Esophagus muscularis mucosa (tissue), 4 donors: ENCODE measurements at regions not wholly inside any gene's neighbourhood (a gene's known extent, or its start where the extent isn't known, plus 50 kb on each side); places are given as distances from the start of the nearest gene placed in this dataset.
A peak's percentile ranks its signal among the peaks of the same experiment; 100 is the strongest.

ENCODE experiments used
- DNase-seq: peaks from one replicate; pipeline ENCODE4 v3.0.0-alpha.2; 2017; ENCODE audit errors: extremely low spot score
- H3K27ac ChIP-seq, 4 donors: fragments of 200-600 bp; sonication (generic); replicated peaks in 1 of 4; 1 replicate in 3 of 4; 2 replicates in 1 of 4; pipeline ENCODE4 v1.5.1; 2016 to 2019; ENCODE audit warnings: mild to moderate bottlenecking in 1 of 4
- H3K27me3 ChIP-seq, 4 donors: fragments of 200-600 bp; sonication (generic); one replicate each; pipeline versions ENCODE4 v1.5.1 to v1.6.0; 2016 to 2019
- H3K36me3 ChIP-seq, 4 donors: fragments of 200-600 bp; sonication (generic); one replicate each; pipeline ENCODE4 v1.5.1; 2016 to 2019
- H3K4me1 ChIP-seq, 4 donors: fragments of 200-600 bp; sonication (generic); one replicate each; pipeline ENCODE4 v1.5.1; 2016 to 2019
- H3K4me3 ChIP-seq, 4 donors: fragments of 200-600 bp; sonication (generic); 1 replicate in 2 of 4; 2 replicates in 2 of 4; pipeline ENCODE4 v1.5.1; 2016 to 2019; ENCODE audit warnings: mild to moderate bottlenecking in 4 of 4, moderate library complexity in 1 of 4
- H3K9me3 ChIP-seq, 4 donors: fragments of 200-600 bp; sonication (generic); 1 replicate in 3 of 4; 2 replicates in 1 of 4; pipeline ENCODE4 v1.5.1; 2016 to 2019
- EP300 ChIP-seq: sonication (generic); formaldehyde crosslinking; IDR thresholded peaks from one replicate; pipeline ENCODE4 v1.6.1; 2017; ENCODE audit warnings: antibody characterized with exemption
- POLR2A ChIP-seq: fragments of 450-650 bp; IDR thresholded peaks from one replicate; pipeline ENCODE4 v1.6.1; 2017; ENCODE audit warnings: antibody characterized with exemption, moderate library complexity, mild to moderate bottlenecking, low read depth
- POLR2AphosphoS5 ChIP-seq, 2 donors: sonication (generic); formaldehyde crosslinking; IDR thresholded peaks; one replicate each; pipeline ENCODE4 v1.6.1; 2017; ENCODE audit warnings: antibody characterized with exemption in 2 of 2
- WGBS: methylation state at CpG from one replicate; pipeline ENCODE4 v1.1.5; 2018; 5-methylcytosine and 5-hydroxymethylcytosine counted together
- intact Hi-C: fragments of 100-400 bp; cut with DNase I; formaldehyde crosslinking; loops from one replicate; pipeline ENCODE4 v1.15.1; 2023
- TF ChIP-seq, protein P1 (sequence below), 3 experiments: fragments of 200-600 bp in 2 of 3; fragments of 450-650 bp in 1 of 3; sonication (generic) in 2 of 3; IDR thresholded peaks; one replicate each; pipeline ENCODE4 v1.5.1; 2017 to 2019; ENCODE audit warnings: antibody characterized with exemption in 3 of 3, mild to moderate bottlenecking in 2 of 3, moderate library complexity in 1 of 3

DNA sequence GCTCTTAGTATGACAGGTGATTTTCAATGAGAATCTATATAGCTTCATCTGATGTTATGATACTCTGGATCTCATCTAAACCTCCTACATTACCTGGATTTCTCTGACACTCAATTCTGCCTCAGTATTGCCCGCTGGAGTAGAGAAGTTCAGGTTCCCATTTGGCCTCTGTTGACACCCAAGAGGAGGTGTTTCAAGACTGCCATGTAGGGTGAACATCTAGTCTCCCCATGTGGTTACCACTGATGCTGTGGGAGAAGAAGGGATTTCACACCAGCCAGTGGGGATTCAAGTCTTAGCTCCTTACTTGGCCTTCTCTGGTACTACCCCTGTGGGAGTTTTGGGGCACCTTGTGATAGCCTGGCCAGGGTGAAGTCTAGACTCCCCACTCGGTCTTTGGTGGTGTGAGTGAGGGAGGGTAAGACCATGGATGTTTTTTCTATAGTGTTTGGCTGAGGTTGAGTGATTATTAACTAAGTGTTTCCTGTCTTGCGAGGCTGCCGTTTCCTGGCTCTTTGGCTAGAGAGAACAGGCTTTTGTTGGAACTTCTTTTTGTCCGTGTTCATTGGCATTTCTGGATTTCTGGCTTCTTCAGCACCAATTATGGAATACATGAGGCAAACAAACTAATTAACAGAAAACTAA is 90.7 kb downstream of the RHOU start:
- Histone ChIP-seq H3K27me3 (no peaks in the 10 kb centered on the region), H3K36me3 (no peaks in the 10 kb centered on the region), H3K4me1 (peaks cover 6 to 15% (median 11%) of the 10 kb centered on the region in 4 donors), H3K9me3 (no peaks in the 10 kb centered on the region), H3K4me3 (no peak overlapping the region), H3K27ac (no peak overlapping the region)
- intact Hi-C loops, result no loop called here
- WGBS, result 69% methylated on average over 5 of the region's 5 CpGs
- no peak for TF ChIP-seq POLR2AphosphoS5 (IDR thresholded peaks at IDR 0.05)
- TF ChIP-seq, protein P1, sequence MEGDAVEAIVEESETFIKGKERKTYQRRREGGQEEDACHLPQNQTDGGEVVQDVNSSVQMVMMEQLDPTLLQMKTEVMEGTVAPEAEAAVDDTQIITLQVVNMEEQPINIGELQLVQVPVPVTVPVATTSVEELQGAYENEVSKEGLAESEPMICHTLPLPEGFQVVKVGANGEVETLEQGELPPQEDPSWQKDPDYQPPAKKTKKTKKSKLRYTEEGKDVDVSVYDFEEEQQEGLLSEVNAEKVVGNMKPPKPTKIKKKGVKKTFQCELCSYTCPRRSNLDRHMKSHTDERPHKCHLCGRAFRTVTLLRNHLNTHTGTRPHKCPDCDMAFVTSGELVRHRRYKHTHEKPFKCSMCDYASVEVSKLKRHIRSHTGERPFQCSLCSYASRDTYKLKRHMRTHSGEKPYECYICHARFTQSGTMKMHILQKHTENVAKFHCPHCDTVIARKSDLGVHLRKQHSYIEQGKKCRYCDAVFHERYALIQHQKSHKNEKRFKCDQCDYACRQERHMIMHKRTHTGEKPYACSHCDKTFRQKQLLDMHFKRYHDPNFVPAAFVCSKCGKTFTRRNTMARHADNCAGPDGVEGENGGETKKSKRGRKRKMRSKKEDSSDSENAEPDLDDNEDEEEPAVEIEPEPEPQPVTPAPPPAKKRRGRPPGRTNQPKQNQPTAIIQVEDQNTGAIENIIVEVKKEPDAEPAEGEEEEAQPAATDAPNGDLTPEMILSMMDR (IDR thresholded peaks at IDR 0.05), result no peak
- TF ChIP-seq EP300, result no peak
- TF ChIP-seq POLR2A, result no peak
- no peak for DNase-seq

DNA sequence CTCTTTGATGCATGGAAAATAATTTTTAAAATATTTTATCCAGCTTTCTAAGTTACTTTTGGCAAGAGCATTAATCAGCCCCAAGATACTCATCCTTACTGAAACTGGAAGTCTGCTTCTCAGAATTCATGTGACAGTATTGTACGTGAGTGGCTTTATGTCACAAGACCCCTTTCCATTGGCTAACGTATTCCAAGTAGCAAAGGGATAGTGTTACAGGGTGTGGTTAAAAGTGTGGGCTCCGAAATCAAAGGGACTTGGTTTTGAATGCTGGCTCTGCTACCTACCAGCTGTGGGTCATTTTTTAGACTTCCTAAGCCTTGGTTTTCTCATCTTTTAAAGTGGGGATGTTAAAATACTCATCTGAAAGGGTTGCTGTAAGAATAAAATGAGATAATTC is 91.7 kb downstream of the RHOU start:
- DNase-seq, result no peak
- no peaks in the 10 kb centered on the region for H3K9me3 ChIP-seq
- TF ChIP-seq POLR2A, result no peak
- TF ChIP-seq EP300, result no peak
- TF ChIP-seq, protein P1 (IDR thresholded peaks at IDR 0.05), result no peak
- peak in 1 of 2 donors; percentile 28 for TF ChIP-seq POLR2AphosphoS5 (IDR thresholded peaks at IDR 0.05)
- H3K27me3 ChIP-seq, result no peaks in the 10 kb centered on the region
- H3K4me3 ChIP-seq, result no peak overlapping the region
- intact Hi-C loops, result no loop called here
- H3K27ac ChIP-seq, result no peak overlapping the region
- H3K36me3 ChIP-seq, result no peaks in the 10 kb centered on the region
- H3K4me1 ChIP-seq, result peaks cover 6 to 18% (median 12%) of the 10 kb centered on the region in 4 donors
- WGBS, result 56% methylated on average over 3 of the region's 3 CpGs

DNA sequence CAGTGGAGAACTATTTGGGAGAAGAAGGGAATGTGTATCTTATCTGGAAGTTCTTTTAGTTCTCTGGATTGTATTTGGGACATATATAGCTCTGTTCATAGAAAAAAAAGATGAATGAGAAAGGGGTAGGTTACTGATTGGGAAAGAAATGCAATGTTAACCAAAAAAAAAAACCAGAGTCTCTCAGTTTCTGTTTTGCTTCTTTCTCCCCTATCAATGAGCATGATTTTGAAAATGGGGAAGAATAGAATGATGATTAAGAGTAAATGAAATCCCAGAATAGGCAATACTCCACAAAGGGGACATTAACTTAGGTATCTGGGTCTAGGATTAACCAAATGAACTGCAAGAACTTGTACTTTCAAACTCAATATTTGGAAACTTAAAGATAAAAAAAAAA is 92.9 kb downstream of the RHOU start:
- Histone ChIP-seq H3K4me1 (peaks cover 4 to 14% (median 8%) of the 10 kb centered on the region in 4 donors), H3K27ac (no peak overlapping the region), H3K4me3 (no peak overlapping the region), H3K36me3 (no peaks in the 10 kb centered on the region), H3K27me3 (no peaks in the 10 kb centered on the region), H3K9me3 (no peaks in the 10 kb centered on the region)
- no peak for TF ChIP-seq EP300
- no peak for TF ChIP-seq POLR2AphosphoS5 (IDR thresholded peaks at IDR 0.05)
- no peak for TF ChIP-seq POLR2A
- TF ChIP-seq, protein P1 (IDR thresholded peaks at IDR 0.05), result no peak
- intact Hi-C loops, result no loop called here
- DNase-seq, result no peak

DNA sequence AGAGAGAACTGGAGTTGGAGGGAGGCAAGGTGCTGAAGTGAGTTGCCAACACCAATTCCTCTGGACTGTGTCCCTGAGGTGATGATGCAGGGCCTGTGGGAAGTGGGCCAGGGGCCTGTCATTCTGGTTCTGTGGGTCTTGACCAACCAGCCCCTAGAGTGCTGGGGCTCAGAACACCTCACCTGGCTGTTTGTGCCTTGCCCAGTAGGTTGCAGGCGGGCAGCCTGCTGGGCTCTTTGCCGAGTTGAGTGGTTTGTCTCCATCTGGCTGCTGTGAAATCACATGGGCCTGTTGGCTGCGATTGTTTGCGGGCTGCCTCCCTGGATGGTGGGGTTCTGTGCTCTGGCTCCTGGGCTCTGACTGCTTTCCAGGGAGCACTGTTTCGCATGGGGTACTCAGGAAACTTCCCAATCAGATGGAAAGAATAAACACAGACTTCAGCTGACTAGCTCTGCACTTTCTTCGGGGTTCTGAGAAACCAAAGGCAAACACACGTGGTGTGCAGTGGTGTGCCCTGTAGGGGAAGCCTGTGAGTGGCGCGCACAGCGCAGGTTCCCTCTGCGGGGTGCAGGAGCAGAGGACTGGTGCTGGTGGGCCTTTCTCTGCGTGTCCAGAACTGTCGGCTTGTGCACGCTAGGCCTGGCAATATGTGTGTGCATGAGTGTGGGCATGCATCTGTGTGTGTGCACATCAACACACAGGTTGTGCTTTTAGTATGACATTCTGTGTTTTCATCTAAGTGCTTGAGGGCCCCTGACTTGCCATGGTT is 95.1 kb downstream of the RHOU start:
- no peak for TF ChIP-seq POLR2A
- H3K27me3 ChIP-seq, result no peaks in the 10 kb centered on the region
- no peak overlapping the region for H3K27ac ChIP-seq
- H3K4me1 ChIP-seq, result peaks cover 6 to 27% (median 13%) of the 10 kb centered on the region in 4 donors
- H3K36me3 ChIP-seq, result no peaks in the 10 kb centered on the region
- 96% methylated on average over 11 of the region's 14 CpGs for WGBS
- no peak overlapping the region for H3K4me3 ChIP-seq
- H3K9me3 ChIP-seq, result no peaks in the 10 kb centered on the region
- DNase-seq, result peak; percentile 24
- intact Hi-C loops, result loop anchor here (10.0 kb wide), 1 partner anchor 96 kb away; the partner anchor contains the start of gene RHOU

DNA sequence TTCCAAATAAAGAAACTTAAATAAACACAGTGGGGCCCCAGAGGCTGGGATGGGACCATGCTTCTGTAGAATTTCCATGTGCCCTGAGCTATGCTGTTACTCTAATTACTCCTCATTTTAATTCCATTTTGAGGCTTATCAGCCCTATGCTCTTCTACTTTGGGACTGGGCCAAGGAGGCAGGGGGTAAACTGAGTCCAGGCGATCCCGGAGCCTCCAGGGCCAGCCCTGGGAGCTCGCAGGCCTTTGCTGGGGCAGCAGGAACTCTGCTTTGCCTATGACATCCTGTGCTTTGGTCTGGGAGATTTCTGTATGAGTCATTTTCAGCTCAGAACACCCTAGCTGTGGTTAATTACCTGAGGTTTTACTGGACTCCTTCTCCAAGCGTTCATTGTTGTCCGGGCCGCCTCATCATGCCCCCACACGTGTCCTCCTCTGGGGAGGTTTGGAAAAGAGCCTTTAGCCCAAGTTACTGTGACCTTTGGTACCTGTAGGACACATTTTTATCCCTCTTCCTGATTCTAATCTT is 95.7 kb downstream of the RHOU start:
- no peaks in the 10 kb centered on the region for H3K27me3 ChIP-seq
- no peaks in the 10 kb centered on the region for H3K36me3 ChIP-seq
- no peak for DNase-seq
- TF ChIP-seq POLR2AphosphoS5 (IDR thresholded peaks at IDR 0.05) (no peak), POLR2A (no peak), EP300 (no peak)
- TF ChIP-seq, protein P1 (IDR thresholded peaks at IDR 0.05), result no peak
- H3K9me3 ChIP-seq, result no peaks in the 10 kb centered on the region
- H3K27ac ChIP-seq, result no peak overlapping the region
- peaks cover 6 to 27% (median 13%) of the 10 kb centered on the region in 4 donors for H3K4me1 ChIP-seq
- intact Hi-C loops, result loop anchor here (10.0 kb wide), 1 partner anchor 96 kb away; the partner anchor contains the start of gene RHOU
- 67% methylated on average over 7 of the region's 7 CpGs for WGBS
- H3K4me3 ChIP-seq, result no peak overlapping the region
